Activated T-cell treated with anti-CD3 and anti-CD28 coated beads, Interleukin-2, amount 50 U/mL, for 24 hours (primary cell): ENCODE measurements at regions not wholly inside any gene's neighbourhood (a gene's known extent, or its start where the extent isn't known, plus 50 kb on each side); places are given as distances from the start of the nearest gene placed in this dataset.

Source experiments
- DNase-seq: peaks from one replicate; pipeline ENCODE4 v3.0.0-alpha.2; 2020
- H3K27ac Mint-ChIP-seq: 2 replicates; pipeline ENCODE4 v1.8.0; 2020; ENCODE audit warnings: mild to moderate bottlenecking, mixed read lengths
- H3K27me3 Mint-ChIP-seq: 2 replicates; pipeline ENCODE4 v1.8.0; 2020; ENCODE audit warnings: mixed read lengths
- H3K36me3 Mint-ChIP-seq: 2 replicates; pipeline ENCODE4 v1.8.0; 2020; ENCODE audit warnings: low read depth, mixed read lengths
- H3K4me1 Mint-ChIP-seq: 2 replicates; pipeline ENCODE4 v1.8.0; 2020; ENCODE audit warnings: low read depth, mixed read lengths
- H3K4me3 Mint-ChIP-seq: 2 replicates; pipeline ENCODE4 v1.8.0; 2020; ENCODE audit warnings: mild to moderate bottlenecking, moderate library complexity, mixed read lengths
- H3K9me3 Mint-ChIP-seq: 2 replicates; pipeline ENCODE4 v1.8.0; 2020; ENCODE audit warnings: mixed read lengths

DNA sequence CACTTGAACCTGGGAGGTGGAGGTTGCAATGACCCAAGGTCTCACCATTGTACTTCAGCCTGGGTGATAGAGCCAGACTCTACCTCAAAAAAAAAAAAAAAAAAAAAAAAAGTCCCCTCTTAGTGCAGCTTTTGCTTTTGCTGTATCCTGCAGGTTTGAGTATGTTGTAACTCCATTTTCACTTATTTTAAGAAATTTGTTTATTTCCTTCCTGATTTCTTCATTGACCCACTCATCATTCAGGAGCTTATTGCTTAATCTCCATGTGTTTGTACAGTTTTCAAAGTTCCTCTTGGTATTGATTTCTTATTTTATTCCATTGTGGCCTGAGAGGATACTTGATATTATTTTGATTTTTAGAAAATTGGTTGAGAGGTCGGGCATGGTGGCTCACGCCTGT lies 50.9 kb upstream of the AK4 start:
- H3K4me1 Mint-ChIP-seq, result no peaks in the 10 kb centered on the region
- H3K36me3 Mint-ChIP-seq, result peaks cover 2% of the 10 kb centered on the region
- DNase-seq, result no peak
- no peak overlapping the region for H3K27ac Mint-ChIP-seq
- no peak overlapping the region for H3K4me3 Mint-ChIP-seq
- no peaks in the 10 kb centered on the region for H3K27me3 Mint-ChIP-seq
- peaks cover 20% of the 10 kb centered on the region for H3K9me3 Mint-ChIP-seq
